Activated naive CD8-positive, alpha-beta T cell treated with anti-CD3 and anti-CD28 coated beads, Interleukin-2, amount 50 U/mL, for 24 hours (primary cell): ENCODE measurements at regions not wholly inside any gene's neighbourhood (a gene's known extent, or its start where the extent isn't known, plus 50 kb on each side); places are given as distances from the start of the nearest gene placed in this dataset.

Experiments
- ATAC-seq: fragments of 150-1000 bp; cut with Tn5 transposase; one replicate; pipeline ENCODE4 v1.10.0; 2021
- DNase-seq: peaks from one replicate; pipeline ENCODE4 v3.0.0; 2021
- H3K27ac Mint-ChIP-seq: one replicate; pipeline ENCODE4 v1.8.0; 2021; ENCODE audit warnings: mild to moderate bottlenecking, mixed read lengths
- H3K27me3 Mint-ChIP-seq: one replicate; pipeline ENCODE4 v1.8.0; 2021; ENCODE audit warnings: mixed read lengths
- H3K36me3 Mint-ChIP-seq: one replicate; pipeline ENCODE4 v1.8.0; 2021; ENCODE audit warnings: low read depth, mixed read lengths
- H3K4me1 Mint-ChIP-seq: one replicate; pipeline ENCODE4 v1.8.0; 2021; ENCODE audit warnings: mixed read lengths
- H3K4me3 Mint-ChIP-seq: one replicate; pipeline ENCODE4 v1.8.0; 2021; ENCODE audit warnings: mild to moderate bottlenecking, moderate library complexity, mixed read lengths
- H3K9me3 Mint-ChIP-seq: one replicate; pipeline ENCODE4 v1.8.0; 2021; ENCODE audit warnings: mixed read lengths

- DNase-seq = no peak
- H3K36me3 Mint-ChIP-seq = no peaks in the 10 kb centered on the region
- H3K27ac Mint-ChIP-seq = peak overlapping the region; percentile 85
- no peak overlapping the region for H3K4me3 Mint-ChIP-seq
- peaks cover 59% of the 10 kb centered on the region for H3K4me1 Mint-ChIP-seq
- ATAC-seq = no peak
- H3K9me3 Mint-ChIP-seq = no peaks in the 10 kb centered on the region
- H3K27me3 Mint-ChIP-seq = no peaks in the 10 kb centered on the region
These were observed 223.6 kb upstream of the JUN start for GRCh38 chr1:59007429-59007819.

GRCh38 chr1:59007820-59008598, 224.2 kb upstream of the JUN start:
- peak overlapping the region; percentile 24 for H3K4me3 Mint-ChIP-seq
- peak; percentile 88 for ATAC-seq

GRCh38 chr1:59008599-59009347, 224.9 kb upstream of the JUN start:
- DNase-seq (peak; percentile 33), ATAC-seq (peak; percentile 29)
- Mint-ChIP-seq H3K4me1 (peaks cover 69% of the 10 kb centered on the region), H3K27me3 (no peaks in the 10 kb centered on the region), H3K27ac (peak overlapping the region; percentile 85), H3K4me3 (no peak overlapping the region), H3K36me3 (no peaks in the 10 kb centered on the region), H3K9me3 (no peaks in the 10 kb centered on the region)

More at GRCh38 chr1:59007820-59008598, 224.2 kb upstream of the JUN start:
- Mint-ChIP-seq H3K36me3 (no peaks in the 10 kb centered on the region), H3K9me3 (no peaks in the 10 kb centered on the region), H3K4me1 (peaks cover 63% of the 10 kb centered on the region), H3K27ac (peak overlapping the region; percentile 85), H3K27me3 (no peaks in the 10 kb centered on the region)
- DNase-seq = peak; percentile 53

GRCh38 chr1:59011663-59012062, 227.8 kb upstream of the JUN start:
- Mint-ChIP-seq H3K36me3 (no peaks in the 10 kb centered on the region), H3K9me3 (no peaks in the 10 kb centered on the region), H3K4me1 (peaks cover 56% of the 10 kb centered on the region), H3K27me3 (no peaks in the 10 kb centered on the region), H3K4me3 (no peak overlapping the region), H3K27ac (peak overlapping the region; percentile 4)
- DNase-seq = no peak
- no peak for ATAC-seq

- ATAC-seq (no peak), DNase-seq (no peak)
- Mint-ChIP-seq H3K4me1 (peaks cover 49% of the 10 kb centered on the region), H3K9me3 (no peaks in the 10 kb centered on the region), H3K4me3 (no peak overlapping the region), H3K27me3 (no peaks in the 10 kb centered on the region), H3K27ac (peak overlapping the region; percentile 4), H3K36me3 (no peaks in the 10 kb centered on the region)
These were observed 228.5 kb upstream of the JUN start for GRCh38 chr1:59012378-59012777.

- Mint-ChIP-seq H3K9me3 (no peaks in the 10 kb centered on the region), H3K4me1 (peaks cover 40% of the 10 kb centered on the region), H3K36me3 (no peaks in the 10 kb centered on the region), H3K27me3 (no peaks in the 10 kb centered on the region), H3K4me3 (no peak overlapping the region), H3K27ac (peak overlapping the region; percentile 62)
- ATAC-seq (peak; percentile 42), DNase-seq (no peak)
These were observed 229.6 kb upstream of the JUN start for GRCh38 chr1:59013276-59013927.

- H3K4me1 Mint-ChIP-seq = peaks cover 39% of the 10 kb centered on the region
- DNase-seq = no peak
- H3K36me3 Mint-ChIP-seq = no peaks in the 10 kb centered on the region
- ATAC-seq = no peak
- no peaks in the 10 kb centered on the region for H3K9me3 Mint-ChIP-seq
- H3K27me3 Mint-ChIP-seq = no peaks in the 10 kb centered on the region
- no peak overlapping the region for H3K4me3 Mint-ChIP-seq
- H3K27ac Mint-ChIP-seq = peak overlapping the region; percentile 62
These were observed 230.1 kb upstream of the JUN start for GRCh38 chr1:59013928-59014279.

GRCh38 chr1:59014827-59015226, 231.0 kb upstream of the JUN start:
- no peaks in the 10 kb centered on the region for H3K36me3 Mint-ChIP-seq
- no peaks in the 10 kb centered on the region for H3K27me3 Mint-ChIP-seq
- no peak for ATAC-seq
- no peak overlapping the region for H3K4me3 Mint-ChIP-seq
- no peak overlapping the region for H3K27ac Mint-ChIP-seq
- no peak for DNase-seq
- H3K9me3 Mint-ChIP-seq = no peaks in the 10 kb centered on the region
- H3K4me1 Mint-ChIP-seq = peaks cover 44% of the 10 kb centered on the region

GRCh38 chr1:59015708-59016107, 231.9 kb upstream of the JUN start:
- Mint-ChIP-seq H3K36me3 (peaks cover 2% of the 10 kb centered on the region), H3K4me1 (peaks cover 53% of the 10 kb centered on the region), H3K27ac (no peak overlapping the region), H3K27me3 (no peaks in the 10 kb centered on the region), H3K4me3 (no peak overlapping the region), H3K9me3 (no peaks in the 10 kb centered on the region)
- DNase-seq (no peak), ATAC-seq (no peak)

GRCh38 chr1:59016390-59016789, 232.5 kb upstream of the JUN start:
- no peak for ATAC-seq
- Mint-ChIP-seq H3K4me3 (no peak overlapping the region), H3K27ac (no peak overlapping the region), H3K27me3 (no peaks in the 10 kb centered on the region), H3K9me3 (no peaks in the 10 kb centered on the region), H3K36me3 (peaks cover 2% of the 10 kb centered on the region), H3K4me1 (peaks cover 55% of the 10 kb centered on the region)
- no peak for DNase-seq

- no peak for DNase-seq
- no peaks in the 10 kb centered on the region for H3K9me3 Mint-ChIP-seq
- H3K27ac Mint-ChIP-seq = no peak overlapping the region
- no peak for ATAC-seq
- no peaks in the 10 kb centered on the region for H3K27me3 Mint-ChIP-seq
- H3K4me1 Mint-ChIP-seq = peaks cover 45% of the 10 kb centered on the region
- no peak overlapping the region for H3K4me3 Mint-ChIP-seq
- peaks cover 2% of the 10 kb centered on the region for H3K36me3 Mint-ChIP-seq
These were observed 233.8 kb upstream of the JUN start for GRCh38 chr1:59017501-59018231.

- H3K9me3 Mint-ChIP-seq = no peaks in the 10 kb centered on the region
- ATAC-seq (no peak), DNase-seq (no peak)
- H3K4me1 Mint-ChIP-seq = peaks cover 40% of the 10 kb centered on the region
- no peaks in the 10 kb centered on the region for H3K27me3 Mint-ChIP-seq
- H3K36me3 Mint-ChIP-seq = peaks cover 2% of the 10 kb centered on the region
- peak overlapping the region; percentile 17 for H3K27ac Mint-ChIP-seq
- H3K4me3 Mint-ChIP-seq = no peak overlapping the region
These were observed 234.6 kb upstream of the JUN start for GRCh38 chr1:59018446-59018845.

GRCh38 chr1:59018860-59019259, 235.0 kb upstream of the JUN start:
- DNase-seq (no peak), ATAC-seq (no peak)
- no peak overlapping the region for H3K4me3 Mint-ChIP-seq
- peaks cover 2% of the 10 kb centered on the region for H3K36me3 Mint-ChIP-seq
- peaks cover 36% of the 10 kb centered on the region for H3K4me1 Mint-ChIP-seq
- no peaks in the 10 kb centered on the region for H3K27me3 Mint-ChIP-seq
- no peaks in the 10 kb centered on the region for H3K9me3 Mint-ChIP-seq
- no peak overlapping the region for H3K27ac Mint-ChIP-seq

- Mint-ChIP-seq H3K4me3 (peak overlapping the region; percentile 67), H3K4me1 (peaks cover 31% of the 10 kb centered on the region), H3K36me3 (peaks cover 2% of the 10 kb centered on the region), H3K27me3 (no peaks in the 10 kb centered on the region), H3K9me3 (no peaks in the 10 kb centered on the region), H3K27ac (peak overlapping the region; percentile 91)
- peak; percentile 33 for DNase-seq
- ATAC-seq = peak; percentile 88
These were observed 236.5 kb upstream of the JUN start for GRCh38 chr1:59020151-59020997.
